Activated T-helper 2 cell treated with anti-CD3 and anti-CD28 coated beads, Interferon-gamma antibody, Interleukin-2, Interleukin-4, amounts not matched to agents 10 μg/mL and 5 μg/mL and 100 μg/mL, durations not matched to agents 14 hours and 24 hours and 36 hours (primary cell): ENCODE measurements at regions not wholly inside any gene's neighbourhood (a gene's known extent, or its start where the extent isn't known, plus 50 kb on each side); places are given as distances from the start of the nearest gene placed in this dataset.

Source experiments
- DNase-seq: peaks from one replicate; pipeline ENCODE4 v3.0.0; 2021; ENCODE audit warnings: low spot score
- H3K27ac Mint-ChIP-seq: one replicate; pipeline ENCODE4 v1.8.0; 2021; ENCODE audit warnings: mixed read lengths
- H3K27me3 Mint-ChIP-seq: one replicate; pipeline ENCODE4 v1.8.0; 2021; ENCODE audit warnings: low read depth, mixed read lengths
- H3K36me3 Mint-ChIP-seq: one replicate; pipeline ENCODE4 v1.8.0; 2021; ENCODE audit warnings: low read depth, mixed read lengths
- H3K4me1 Mint-ChIP-seq: one replicate; pipeline ENCODE4 v1.8.0; 2021; ENCODE audit warnings: low read depth, mixed read lengths
- H3K4me3 Mint-ChIP-seq: one replicate; pipeline ENCODE4 v1.8.0; 2021; ENCODE audit warnings: low read depth, mild to moderate bottlenecking, moderate library complexity, mixed read lengths
- H3K9me3 Mint-ChIP-seq: one replicate; pipeline ENCODE4 v1.8.0; 2021; ENCODE audit warnings: mixed read lengths
- intact Hi-C: fragments of 100-400 bp; cut with micrococcal nuclease; formaldehyde crosslinking; loops from one replicate; pipeline ENCODE4 v1.15.1; 2023

- no peaks in the 10 kb centered on the region for H3K36me3 Mint-ChIP-seq
Measured at GRCh38 chr6:125670568-125670967, 78.9 kb upstream of the HEY2 start.

GRCh38 chr6:125671323-125671722 is 78.1 kb upstream of the HEY2 start:
- DNase-seq, result no peak
- H3K4me1 Mint-ChIP-seq, result no peaks in the 10 kb centered on the region
- no peak overlapping the region for H3K4me3 Mint-ChIP-seq
- H3K27me3 Mint-ChIP-seq, result peaks cover 2% of the 10 kb centered on the region
- intact Hi-C loops, result no loop called here
- no peaks in the 10 kb centered on the region for H3K36me3 Mint-ChIP-seq
- H3K9me3 Mint-ChIP-seq, result no peaks in the 10 kb centered on the region
- no peak overlapping the region for H3K27ac Mint-ChIP-seq

More at GRCh38 chr6:125670568-125670967, 78.9 kb upstream of the HEY2 start:
- intact Hi-C loops, result no loop called here
- Mint-ChIP-seq H3K9me3 (no peaks in the 10 kb centered on the region), H3K27ac (no peak overlapping the region), H3K27me3 (peaks cover under 1% of the 10 kb centered on the region), H3K4me1 (no peaks in the 10 kb centered on the region), H3K4me3 (no peak overlapping the region)
- no peak for DNase-seq

- intact Hi-C loops, result no loop called here
Measured at GRCh38 chr6:125674230-125674629, 75.2 kb upstream of the HEY2 start.

GRCh38 chr6:125678601-125679000 is 70.8 kb upstream of the HEY2 start:
- no peaks in the 10 kb centered on the region for H3K4me1 Mint-ChIP-seq
- H3K27ac Mint-ChIP-seq, result no peak overlapping the region
- DNase-seq, result no peak
- intact Hi-C loops, result no loop called here
- H3K27me3 Mint-ChIP-seq, result peaks cover 14% of the 10 kb centered on the region
- H3K36me3 Mint-ChIP-seq, result no peaks in the 10 kb centered on the region
- H3K4me3 Mint-ChIP-seq, result no peak overlapping the region
- H3K9me3 Mint-ChIP-seq, result no peaks in the 10 kb centered on the region

More at GRCh38 chr6:125674230-125674629, 75.2 kb upstream of the HEY2 start:
- H3K27me3 Mint-ChIP-seq, result peaks cover 2% of the 10 kb centered on the region
- H3K4me1 Mint-ChIP-seq, result no peaks in the 10 kb centered on the region
- no peak overlapping the region for H3K4me3 Mint-ChIP-seq
- DNase-seq, result no peak
- H3K36me3 Mint-ChIP-seq, result no peaks in the 10 kb centered on the region
- H3K9me3 Mint-ChIP-seq, result no peaks in the 10 kb centered on the region
- H3K27ac Mint-ChIP-seq, result no peak overlapping the region

- Mint-ChIP-seq H3K4me1 (no peaks in the 10 kb centered on the region), H3K27ac (no peak overlapping the region), H3K27me3 (peaks cover 16% of the 10 kb centered on the region), H3K9me3 (no peaks in the 10 kb centered on the region), H3K36me3 (no peaks in the 10 kb centered on the region), H3K4me3 (no peak overlapping the region)
- DNase-seq, result no peak
- intact Hi-C loops, result no loop called here
Measured at GRCh38 chr6:125679128-125679527, 70.3 kb upstream of the HEY2 start.

GRCh38 chr6:125679651-125680050 is 69.8 kb upstream of the HEY2 start:
- Mint-ChIP-seq H3K27me3 (peaks cover 16% of the 10 kb centered on the region), H3K4me3 (no peak overlapping the region), H3K36me3 (no peaks in the 10 kb centered on the region), H3K9me3 (no peaks in the 10 kb centered on the region), H3K4me1 (no peaks in the 10 kb centered on the region), H3K27ac (no peak overlapping the region)
- no peak for DNase-seq
- intact Hi-C loops, result no loop called here

- no peak for DNase-seq
- no peak overlapping the region for H3K27ac Mint-ChIP-seq
- no peaks in the 10 kb centered on the region for H3K4me1 Mint-ChIP-seq
- H3K36me3 Mint-ChIP-seq, result no peaks in the 10 kb centered on the region
- no peaks in the 10 kb centered on the region for H3K9me3 Mint-ChIP-seq
- intact Hi-C loops, result no loop called here
- H3K27me3 Mint-ChIP-seq, result peaks cover 14% of the 10 kb centered on the region
- no peak overlapping the region for H3K4me3 Mint-ChIP-seq
Measured at GRCh38 chr6:125682939-125683338, 66.5 kb upstream of the HEY2 start.

- DNase-seq, result no peak
- H3K4me1 Mint-ChIP-seq, result no peaks in the 10 kb centered on the region
- H3K27ac Mint-ChIP-seq, result no peak overlapping the region
- no peaks in the 10 kb centered on the region for H3K36me3 Mint-ChIP-seq
- H3K27me3 Mint-ChIP-seq, result peaks cover 10% of the 10 kb centered on the region
- intact Hi-C loops, result no loop called here
- no peaks in the 10 kb centered on the region for H3K9me3 Mint-ChIP-seq
- H3K4me3 Mint-ChIP-seq, result no peak overlapping the region
Measured at GRCh38 chr6:125688138-125688537, 61.3 kb upstream of the HEY2 start.

- Mint-ChIP-seq H3K4me1 (no peaks in the 10 kb centered on the region), H3K27ac (no peak overlapping the region), H3K4me3 (no peak overlapping the region), H3K27me3 (peaks cover 21% of the 10 kb centered on the region), H3K36me3 (no peaks in the 10 kb centered on the region), H3K9me3 (no peaks in the 10 kb centered on the region)
- DNase-seq, result no peak
- intact Hi-C loops, result no loop called here
Measured at GRCh38 chr6:125693480-125693879, 56.0 kb upstream of the HEY2 start.

- Mint-ChIP-seq H3K4me3 (no peak overlapping the region), H3K27me3 (peaks cover 17% of the 10 kb centered on the region), H3K36me3 (no peaks in the 10 kb centered on the region), H3K27ac (no peak overlapping the region), H3K9me3 (no peaks in the 10 kb centered on the region), H3K4me1 (no peaks in the 10 kb centered on the region)
- intact Hi-C loops, result no loop called here
- no peak for DNase-seq
Measured at GRCh38 chr6:125699591-125699990, 49.8 kb upstream of the HEY2 start.
